ENCODE measurements at regions not wholly inside any gene's neighbourhood (a gene's known extent, or its start where the extent isn't known, plus 50 kb on each side); places are given as distances from the start of the nearest gene placed in this dataset.

- TF ChIP-seq CTCF (IDR thresholded peaks at IDR 0.05; ENCODE audit: extremely low read depth, missing control alignments), result no peak
- no peak for DNase-seq (ENCODE audit: low spot score)
Measured at GRCh38 chr4:79472036-79472435, 64.0 kb upstream of the GK2 start.

- no peak for TF ChIP-seq CTCF (IDR thresholded peaks at IDR 0.05; ENCODE audit: extremely low read depth, missing control alignments)
- DNase-seq (ENCODE audit: low spot score), result no peak
Measured at GRCh38 chr4:79471309-79471708, 63.3 kb upstream of the GK2 start.

- TF ChIP-seq CTCF (IDR thresholded peaks at IDR 0.05; ENCODE audit: extremely low read depth, missing control alignments), result no peak
- no peak for DNase-seq (ENCODE audit: low spot score)
Measured at GRCh38 chr4:79467246-79467932, 59.4 kb upstream of the GK2 start.

- DNase-seq (ENCODE audit: low spot score), result no peak
- TF ChIP-seq CTCF (IDR thresholded peaks at IDR 0.05; ENCODE audit: extremely low read depth, missing control alignments), result no peak
Measured at GRCh38 chr4:79466621-79467020, 58.6 kb upstream of the GK2 start.
